ENCODE measurements at regions not wholly inside any gene's neighbourhood (a gene's known extent, or its start where the extent isn't known, plus 50 kb on each side); places are given as distances from the start of the nearest gene placed in this dataset.
A peak's percentile ranks its signal among the peaks of the same experiment; 100 is the strongest.

- TF ChIP-seq SUZ12 (IDR thresholded peaks at IDR 0.05) (no peak), PKNOX1 (IDR thresholded peaks at IDR 0.05) (peak; percentile 67), CTBP1 (IDR thresholded peaks at IDR 0.05; ENCODE audit: borderline replicate concordance) (no peak), BHLHE40 (IDR thresholded peaks at IDR 0.05; ENCODE audit: borderline replicate concordance) (no peak), TARDBP (IDR thresholded peaks at IDR 0.05) (no peak), FOXM1 (IDR thresholded peaks at IDR 0.05; ENCODE audit: borderline replicate concordance) (no peak), SP1 (IDR thresholded peaks at IDR 0.05) (no peak), FOXK2 (IDR thresholded peaks at IDR 0.05) (no peak), ARNT (IDR thresholded peaks at IDR 0.05) (no peak), NFRKB (IDR thresholded peaks at IDR 0.05) (no peak), FOXA1 (IDR thresholded peaks at IDR 0.05) (no peak), L3MBTL2 (conservative IDR thresholded peaks at IDR 0.05) (no peak), HDGF (IDR thresholded peaks at IDR 0.05; ENCODE audit: borderline replicate concordance) (no peak), ZNF384 (IDR thresholded peaks at IDR 0.05) (no peak)
Observed at GRCh38 chr6:18720075-18720474, 332.9 kb downstream of the RNF144B start.

All from HEK293T (cell line).